Neutrophil (primary cell): ENCODE measurements at regions not wholly inside any gene's neighbourhood (a gene's known extent, or its start where the extent isn't known, plus 50 kb on each side); places are given as distances from the start of the nearest gene placed in this dataset.

Source experiments
- H3K27ac ChIP-seq: fragments of 200-600 bp; sonication (generic); 2 replicates; pipeline ENCODE4 v1.5.1; 2016; ENCODE audit warnings: mild to moderate bottlenecking, moderate library complexity
- H3K27me3 ChIP-seq: fragments of 200-600 bp; sonication (generic); 2 replicates; pipeline ENCODE4 v1.6.0; 2016; ENCODE audit warnings: mild to moderate bottlenecking
- H3K36me3 ChIP-seq: fragments of 200-600 bp; sonication (generic); 2 replicates; pipeline ENCODE4 v1.5.1; 2017
- H3K4me1 ChIP-seq, 2 experiments: fragments of 200-600 bp in 1 of 2; sonication (generic) in 1 of 2; 1 replicate in 1 of 2; 2 replicates in 1 of 2; pipeline versions ENCODE4 v1.5.1 to v1.6.1; 2013 to 2016; ENCODE audit warnings: low read depth in 1 of 2, low read length in 1 of 2, mild to moderate bottlenecking in 1 of 2, moderate library complexity in 1 of 2; ENCODE audit not compliant: control insufficient read depth in 1 of 2, insufficient read depth in 1 of 2
- H3K4me3 ChIP-seq, 2 experiments: fragments of 200-600 bp in 1 of 2; sonication (generic) in 1 of 2; 1 replicate in 1 of 2; 2 replicates in 1 of 2; pipeline ENCODE4 v1.5.1; 2013 to 2016; ENCODE audit warnings: low read depth in 1 of 2, low read length in 1 of 2, mild to moderate bottlenecking in 1 of 2, moderate library complexity in 1 of 2
- H3K9me3 ChIP-seq: fragments of 200-600 bp; sonication (generic); 2 replicates; pipeline ENCODE4 v1.5.1; 2016
- TF ChIP-seq, protein P1 (sequence below): fragments of 200-600 bp; sonication (generic); IDR thresholded peaks from 2 replicates; pipeline ENCODE4 v1.5.1; 2016; ENCODE audit warnings: antibody characterized with exemption

DNA sequence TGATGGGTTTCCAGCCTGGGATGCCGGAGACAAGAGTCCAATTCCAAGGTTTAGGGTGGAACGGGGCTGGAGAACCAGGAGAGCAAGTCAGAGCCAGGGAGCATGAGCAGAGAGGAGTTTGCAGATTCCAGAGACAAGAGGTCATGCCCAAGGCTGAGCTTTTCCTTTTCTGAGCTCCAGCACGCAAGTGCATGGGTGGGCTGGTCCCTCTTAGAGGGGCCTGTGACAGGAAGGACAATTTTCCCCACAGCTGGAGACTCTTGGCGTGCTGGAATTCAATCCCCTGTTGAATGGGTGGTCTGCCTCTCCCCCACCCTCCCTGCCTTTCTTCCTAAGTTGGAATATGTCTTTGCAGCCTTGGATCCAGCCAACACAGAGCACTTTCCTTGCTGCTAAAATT, 431.9 kb downstream of the BCL11B start:
- Histone ChIP-seq H3K27me3 (no peaks in the 10 kb centered on the region), H3K4me1 (no peaks in the 10 kb centered on the region), H3K4me3 (no peak overlapping the region), H3K36me3 (no peaks in the 10 kb centered on the region), H3K9me3 (no peaks in the 10 kb centered on the region), H3K27ac (no peak overlapping the region)
- TF ChIP-seq, protein P1, sequence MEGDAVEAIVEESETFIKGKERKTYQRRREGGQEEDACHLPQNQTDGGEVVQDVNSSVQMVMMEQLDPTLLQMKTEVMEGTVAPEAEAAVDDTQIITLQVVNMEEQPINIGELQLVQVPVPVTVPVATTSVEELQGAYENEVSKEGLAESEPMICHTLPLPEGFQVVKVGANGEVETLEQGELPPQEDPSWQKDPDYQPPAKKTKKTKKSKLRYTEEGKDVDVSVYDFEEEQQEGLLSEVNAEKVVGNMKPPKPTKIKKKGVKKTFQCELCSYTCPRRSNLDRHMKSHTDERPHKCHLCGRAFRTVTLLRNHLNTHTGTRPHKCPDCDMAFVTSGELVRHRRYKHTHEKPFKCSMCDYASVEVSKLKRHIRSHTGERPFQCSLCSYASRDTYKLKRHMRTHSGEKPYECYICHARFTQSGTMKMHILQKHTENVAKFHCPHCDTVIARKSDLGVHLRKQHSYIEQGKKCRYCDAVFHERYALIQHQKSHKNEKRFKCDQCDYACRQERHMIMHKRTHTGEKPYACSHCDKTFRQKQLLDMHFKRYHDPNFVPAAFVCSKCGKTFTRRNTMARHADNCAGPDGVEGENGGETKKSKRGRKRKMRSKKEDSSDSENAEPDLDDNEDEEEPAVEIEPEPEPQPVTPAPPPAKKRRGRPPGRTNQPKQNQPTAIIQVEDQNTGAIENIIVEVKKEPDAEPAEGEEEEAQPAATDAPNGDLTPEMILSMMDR = no peak

DNA sequence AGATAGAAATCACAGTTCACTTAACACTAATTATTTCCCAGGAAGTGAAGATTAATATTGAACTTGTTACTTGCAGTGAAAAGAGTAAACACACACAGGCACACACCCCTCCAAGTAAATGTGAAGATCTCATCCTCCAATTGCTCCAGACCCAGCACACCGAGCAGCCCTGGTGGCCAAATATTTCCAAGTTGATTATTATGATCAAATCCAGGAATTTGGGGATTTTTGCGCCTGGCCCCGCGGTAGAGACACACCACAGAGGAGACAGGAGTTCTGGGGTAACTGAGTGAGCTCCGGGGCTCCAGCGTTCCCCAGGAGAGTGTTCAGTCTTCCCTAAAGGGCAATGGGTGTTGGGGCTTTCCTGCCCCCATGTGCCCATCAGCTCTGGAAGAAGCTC, 431.5 kb downstream of the BCL11B start:
- Histone ChIP-seq H3K9me3 (no peaks in the 10 kb centered on the region), H3K27ac (no peak overlapping the region), H3K36me3 (no peaks in the 10 kb centered on the region), H3K4me1 (no peaks in the 10 kb centered on the region), H3K27me3 (no peaks in the 10 kb centered on the region), H3K4me3 (no peak overlapping the region)
- TF ChIP-seq, protein P1 = no peak

DNA sequence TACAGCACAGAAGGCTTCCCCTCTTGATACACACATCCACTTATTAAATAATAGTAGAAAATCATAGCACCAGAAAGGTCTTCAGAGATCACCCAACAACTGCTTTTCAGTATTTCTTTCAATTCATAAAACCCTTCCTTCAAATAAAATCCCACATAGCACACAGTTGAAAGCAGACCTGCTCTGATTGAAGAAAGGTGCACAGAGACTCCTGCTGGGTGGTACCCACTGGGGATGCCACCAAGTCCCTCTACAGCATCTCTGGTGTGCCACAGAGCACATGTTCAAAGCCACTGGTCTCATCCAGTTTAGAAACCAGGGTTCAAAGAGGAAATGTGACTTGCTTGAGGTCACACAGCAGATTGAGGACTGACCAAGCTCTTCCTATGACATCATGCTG, 427.5 kb downstream of the BCL11B start:
- no peaks in the 10 kb centered on the region for H3K4me1 ChIP-seq
- no peak overlapping the region for H3K27ac ChIP-seq
- no peaks in the 10 kb centered on the region for H3K36me3 ChIP-seq
- peaks cover 4% of the 10 kb centered on the region for H3K27me3 ChIP-seq
- TF ChIP-seq, protein P1 = no peak
- no peaks in the 10 kb centered on the region for H3K9me3 ChIP-seq
- no peak overlapping the region for H3K4me3 ChIP-seq

DNA sequence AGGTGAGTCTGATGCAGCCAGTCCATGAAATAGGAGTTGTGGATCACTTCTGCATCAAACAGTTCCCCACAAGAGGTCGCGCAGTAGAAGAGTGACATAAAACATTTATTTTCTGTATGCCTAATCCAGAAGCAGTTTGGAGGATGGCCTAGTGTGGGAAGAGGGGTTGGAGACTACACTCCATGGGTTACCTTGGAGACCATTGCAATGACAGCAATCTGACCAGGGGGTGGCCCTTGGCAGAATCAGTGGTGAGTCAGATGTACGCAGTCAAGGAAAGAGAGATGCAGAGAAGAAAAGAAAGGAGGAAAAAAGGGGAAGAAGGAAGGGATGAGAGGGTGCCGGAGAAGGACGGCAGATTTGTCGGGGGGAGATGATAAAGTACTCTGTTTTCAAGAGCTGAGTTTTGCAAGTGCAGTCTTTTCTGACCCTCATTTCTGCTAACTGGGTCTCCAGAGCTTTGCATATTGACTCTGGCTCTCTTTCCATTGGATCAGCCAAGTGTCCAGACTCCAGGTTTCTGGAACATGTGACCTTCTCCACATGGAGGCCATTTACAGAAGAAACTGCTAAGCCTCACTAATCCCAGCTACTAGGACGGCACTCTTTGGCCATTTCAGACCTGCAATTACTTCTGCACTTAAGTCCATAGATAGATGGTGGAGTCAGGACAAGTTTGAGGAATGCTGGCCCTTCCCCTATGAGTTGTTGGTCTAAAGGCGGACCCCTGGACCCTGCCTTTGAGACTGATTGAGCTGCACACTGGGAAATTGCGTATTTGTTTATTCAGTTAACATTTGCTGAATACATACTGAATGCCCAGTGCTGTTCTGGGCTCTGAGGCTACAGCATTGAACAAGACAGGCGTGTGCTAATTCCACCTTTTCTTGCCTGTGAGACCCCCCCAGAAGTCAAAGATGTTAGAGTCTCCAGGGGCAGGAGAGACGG, 424.2 kb downstream of the BCL11B start:
- Histone ChIP-seq H3K36me3 (no peaks in the 10 kb centered on the region), H3K27ac (no peak overlapping the region), H3K9me3 (no peaks in the 10 kb centered on the region), H3K4me1 (no peaks in the 10 kb centered on the region), H3K4me3 (no peak overlapping the region), H3K27me3 (peaks cover 4% of the 10 kb centered on the region)
- TF ChIP-seq, protein P1 = no peak

DNA sequence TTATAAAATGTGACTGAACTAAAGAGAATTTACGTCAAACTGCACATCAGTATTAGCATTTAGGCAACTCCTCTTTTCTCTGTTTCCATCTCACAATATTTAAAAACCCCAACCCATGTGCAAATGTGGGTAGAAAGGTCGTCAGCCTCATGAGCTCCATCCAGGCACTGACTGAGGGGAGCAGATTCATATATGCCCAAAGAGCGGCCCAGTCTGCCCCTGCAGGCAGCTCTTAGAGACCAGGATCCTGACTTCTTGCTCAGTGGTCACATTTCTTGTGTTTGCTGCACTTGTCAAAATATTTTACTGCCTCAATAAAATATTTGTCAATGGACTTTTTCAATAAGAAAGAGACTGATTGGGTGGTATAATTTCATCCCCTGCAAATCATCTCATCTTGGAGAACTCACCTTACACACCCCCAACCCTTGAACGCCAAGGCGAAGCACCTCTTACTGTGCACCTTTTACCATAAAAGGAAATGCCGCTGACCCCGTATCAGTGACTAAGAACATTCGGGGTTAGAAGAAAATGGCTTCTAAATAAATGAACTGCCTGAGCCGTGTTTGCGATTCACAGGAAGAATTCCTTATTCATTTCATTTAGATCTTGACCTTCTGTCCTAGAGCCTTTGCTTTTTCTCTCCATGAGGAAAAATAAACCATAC, 418.8 kb downstream of the BCL11B start:
- Histone ChIP-seq H3K4me3 (no peak overlapping the region), H3K4me1 (no peaks in the 10 kb centered on the region), H3K36me3 (no peaks in the 10 kb centered on the region), H3K9me3 (no peaks in the 10 kb centered on the region), H3K27me3 (peaks cover 1% of the 10 kb centered on the region), H3K27ac (no peak overlapping the region)
- TF ChIP-seq, protein P1 = no peak
